WTC11 (cell line): ENCODE measurements at regions not wholly inside any gene's neighbourhood (a gene's known extent, or its start where the extent isn't known, plus 50 kb on each side); places are given as distances from the start of the nearest gene placed in this dataset.
A peak's percentile ranks its signal among the peaks of the same experiment; 100 is the strongest.

Experiments used
- ATAC-seq: fragments of 200-7000 bp; cut with Tn5 transposase; 2 replicates; pipeline ENCODE4 v1.10.0; 2021; ENCODE audit warnings: mild to moderate bottlenecking, moderate library complexity
- CTCF ChIA-PET: fragments of 300-600 bp; sonication (Branson Sonifier 250); formaldehyde crosslinking; loops from one replicate; lab custom pipeline; 2021; ENCODE audit warnings: antibody characterized with exemption; lab: Charles Lee
- POLR2A ChIA-PET: fragments of 350-600 bp; sonication (Branson Sonifier 250); formaldehyde crosslinking; loops from one replicate; lab custom pipeline; 2021; ENCODE audit warnings: antibody characterized with exemption; lab: Charles Lee
- DNase-seq: peaks from one replicate; pipeline ENCODE4 v3.0.0; 2021; ENCODE audit warnings: low spot score
- H3K27ac Mint-ChIP-seq: 2 replicates; pipeline ENCODE4 v1.8.0; 2021; ENCODE audit warnings: mixed read lengths
- H3K27me3 Mint-ChIP-seq: 2 replicates; pipeline ENCODE4 v1.8.0; 2021; ENCODE audit warnings: low read depth, mild to moderate bottlenecking, moderate library complexity, mixed read lengths
- H3K36me3 Mint-ChIP-seq: 2 replicates; pipeline ENCODE4 v1.8.0; 2021; ENCODE audit warnings: mixed read lengths
- H3K4me1 Mint-ChIP-seq: 2 replicates; pipeline ENCODE4 v1.8.0; 2022; ENCODE audit warnings: mixed read lengths
- H3K4me3 Mint-ChIP-seq: 2 replicates; pipeline ENCODE4 v1.8.0; 2021; ENCODE audit warnings: mild to moderate bottlenecking, moderate library complexity, mixed read lengths
- H3K9me3 Mint-ChIP-seq: 2 replicates; pipeline ENCODE4 v1.8.0; 2021; ENCODE audit warnings: mixed read lengths
- CBFB ChIP-seq: sonication (generic); formaldehyde crosslinking; IDR thresholded peaks from 2 replicates; pipeline ENCODE4 v1.8.1; 2022; ENCODE audit warnings: mild to moderate bottlenecking, low read depth, missing genetic modification reagents
- EMX1 ChIP-seq: fragments of 250-450 bp; sonication (Bioruptor Pico); IDR thresholded peaks from 2 replicates; pipeline ENCODE4 v1.8.0; 2021; ENCODE audit warnings: mild to moderate bottlenecking
- SP1 ChIP-seq: sonication (generic); formaldehyde crosslinking; conservative IDR thresholded peaks from 2 replicates; pipeline ENCODE4 v1.8.1; 2022; ENCODE audit warnings: missing genetic modification reagents
- TEAD4 ChIP-seq: sonication (generic); formaldehyde crosslinking; IDR thresholded peaks from 2 replicates; pipeline ENCODE4 v1.8.0; 2022; ENCODE audit warnings: mild to moderate bottlenecking, missing genetic modification reagents
- ZNF671 ChIP-seq: fragments of 250-450 bp; sonication (Bioruptor Pico); IDR thresholded peaks from 2 replicates; pipeline ENCODE4 v1.8.0; 2021; ENCODE audit warnings: mild to moderate bottlenecking
- TF ChIP-seq, protein P1 (sequence below): sonication (generic); formaldehyde crosslinking; conservative IDR thresholded peaks from 2 replicates; pipeline ENCODE4 v1.8.1; 2022; ENCODE audit warnings: mild to moderate bottlenecking, missing genetic modification reagents
- TF ChIP-seq, protein P2 (sequence below): fragments of 250-450 bp; sonication (Bioruptor Pico); IDR thresholded peaks from 2 replicates; pipeline ENCODE4 v1.9.0; 2021; ENCODE audit warnings: mild to moderate bottlenecking
- TF ChIP-seq, protein P3 (sequence below): sonication (generic); formaldehyde crosslinking; IDR thresholded peaks from 2 replicates; pipeline ENCODE4 v1.8.1; 2023; ENCODE audit warnings: mild to moderate bottlenecking, missing genetic modification reagents
- TF ChIP-seq, protein P4 (sequence below): sonication (generic); formaldehyde crosslinking; IDR thresholded peaks from 2 replicates; pipeline ENCODE4 v1.8.1; 2023; ENCODE audit warnings: mild to moderate bottlenecking, missing genetic modification reagents, borderline replicate concordance
- TF ChIP-seq, protein P5 (sequence below): fragments of 250-450 bp; sonication (Bioruptor Pico); conservative IDR thresholded peaks from 2 replicates; pipeline ENCODE4 v1.9.0; 2021; ENCODE audit warnings: mild to moderate bottlenecking
- TF ChIP-seq, protein P6 (sequence below): sonication (generic); formaldehyde crosslinking; IDR thresholded peaks from 2 replicates; pipeline ENCODE4 v1.8.1; 2023; ENCODE audit warnings: mild to moderate bottlenecking, missing genetic modification reagents, moderate library complexity
- TF ChIP-seq, protein P7 (sequence below): fragments of 250-450 bp; sonication (Bioruptor Pico); IDR thresholded peaks from 2 replicates; pipeline ENCODE4 v1.9.0; 2021; ENCODE audit warnings: moderate library complexity, mild to moderate bottlenecking, inconsistent platforms, borderline replicate concordance
- TF ChIP-seq, protein P8 (sequence below): sonication (generic); formaldehyde crosslinking; IDR thresholded peaks from 2 replicates; pipeline ENCODE4 v1.8.0; 2022; ENCODE audit warnings: mild to moderate bottlenecking, missing genetic modification reagents
- TF ChIP-seq, protein P9 (sequence below): sonication (generic); formaldehyde crosslinking; conservative IDR thresholded peaks from 2 replicates; pipeline ENCODE4 v1.8.1; 2023; ENCODE audit warnings: mild to moderate bottlenecking, low read depth, missing genetic modification reagents, moderate library complexity
- TF ChIP-seq, protein P10 (sequence below): sonication (generic); formaldehyde crosslinking; IDR thresholded peaks from 2 replicates; pipeline ENCODE4 v1.8.1; 2022; ENCODE audit warnings: mild to moderate bottlenecking, moderate library complexity, missing genetic modification reagents

DNA sequence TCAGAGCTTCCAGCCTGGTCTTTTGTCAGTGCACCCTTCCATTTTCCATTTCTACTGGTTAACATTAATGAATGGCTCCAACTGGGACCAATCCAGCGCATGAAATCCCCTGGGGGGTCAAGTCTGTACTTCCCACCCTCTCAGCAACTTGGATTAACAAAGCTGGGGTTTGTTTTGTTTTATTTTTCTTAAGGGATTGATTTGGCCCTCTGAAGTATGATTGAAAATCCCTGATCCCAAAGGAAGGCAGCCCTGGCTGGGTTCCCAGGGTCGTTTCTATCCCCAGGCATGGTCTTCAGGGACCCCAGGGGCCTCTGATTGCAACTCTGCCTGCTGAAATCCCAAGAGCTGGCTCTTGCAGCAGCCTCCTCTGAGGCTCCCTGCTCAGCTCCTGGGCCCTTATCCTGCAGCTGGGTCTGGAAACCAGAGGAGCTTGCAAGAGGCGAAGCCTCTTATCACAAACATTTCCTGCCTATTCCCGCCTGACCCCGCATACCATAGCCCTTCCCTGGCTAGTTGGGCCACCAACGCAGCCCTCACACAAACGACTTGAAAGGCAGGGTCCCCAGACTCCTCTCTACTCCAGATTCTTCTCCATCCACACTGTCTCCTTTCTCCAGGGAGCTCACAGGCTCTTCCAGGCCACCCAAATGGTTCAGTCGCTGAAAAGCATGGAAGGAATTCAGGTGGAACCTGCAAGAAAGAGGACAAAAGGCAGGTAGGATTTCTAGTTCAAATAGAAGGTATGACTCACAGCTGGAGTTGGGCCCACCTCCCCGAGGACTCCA is 109.7 kb upstream of the PKDCC start:
- ATAC-seq (peak; percentile 9), DNase-seq (peak; percentile 36)
- TF ChIP-seq, protein P1, sequence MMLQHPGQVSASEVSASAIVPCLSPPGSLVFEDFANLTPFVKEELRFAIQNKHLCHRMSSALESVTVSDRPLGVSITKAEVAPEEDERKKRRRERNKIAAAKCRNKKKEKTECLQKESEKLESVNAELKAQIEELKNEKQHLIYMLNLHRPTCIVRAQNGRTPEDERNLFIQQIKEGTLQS: no peak
- peak; percentile 54; the same call in 1 of the 2 replicates for TF ChIP-seq ZNF671 (CRISPR knock-in tag)
- TF ChIP-seq, protein P2, sequence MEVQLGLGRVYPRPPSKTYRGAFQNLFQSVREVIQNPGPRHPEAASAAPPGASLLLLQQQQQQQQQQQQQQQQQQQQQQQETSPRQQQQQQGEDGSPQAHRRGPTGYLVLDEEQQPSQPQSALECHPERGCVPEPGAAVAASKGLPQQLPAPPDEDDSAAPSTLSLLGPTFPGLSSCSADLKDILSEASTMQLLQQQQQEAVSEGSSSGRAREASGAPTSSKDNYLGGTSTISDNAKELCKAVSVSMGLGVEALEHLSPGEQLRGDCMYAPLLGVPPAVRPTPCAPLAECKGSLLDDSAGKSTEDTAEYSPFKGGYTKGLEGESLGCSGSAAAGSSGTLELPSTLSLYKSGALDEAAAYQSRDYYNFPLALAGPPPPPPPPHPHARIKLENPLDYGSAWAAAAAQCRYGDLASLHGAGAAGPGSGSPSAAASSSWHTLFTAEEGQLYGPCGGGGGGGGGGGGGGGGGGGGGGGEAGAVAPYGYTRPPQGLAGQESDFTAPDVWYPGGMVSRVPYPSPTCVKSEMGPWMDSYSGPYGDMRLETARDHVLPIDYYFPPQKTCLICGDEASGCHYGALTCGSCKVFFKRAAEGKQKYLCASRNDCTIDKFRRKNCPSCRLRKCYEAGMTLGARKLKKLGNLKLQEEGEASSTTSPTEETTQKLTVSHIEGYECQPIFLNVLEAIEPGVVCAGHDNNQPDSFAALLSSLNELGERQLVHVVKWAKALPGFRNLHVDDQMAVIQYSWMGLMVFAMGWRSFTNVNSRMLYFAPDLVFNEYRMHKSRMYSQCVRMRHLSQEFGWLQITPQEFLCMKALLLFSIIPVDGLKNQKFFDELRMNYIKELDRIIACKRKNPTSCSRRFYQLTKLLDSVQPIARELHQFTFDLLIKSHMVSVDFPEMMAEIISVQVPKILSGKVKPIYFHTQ (CRISPR knock-in tag): no peak
- TF ChIP-seq, protein P3, sequence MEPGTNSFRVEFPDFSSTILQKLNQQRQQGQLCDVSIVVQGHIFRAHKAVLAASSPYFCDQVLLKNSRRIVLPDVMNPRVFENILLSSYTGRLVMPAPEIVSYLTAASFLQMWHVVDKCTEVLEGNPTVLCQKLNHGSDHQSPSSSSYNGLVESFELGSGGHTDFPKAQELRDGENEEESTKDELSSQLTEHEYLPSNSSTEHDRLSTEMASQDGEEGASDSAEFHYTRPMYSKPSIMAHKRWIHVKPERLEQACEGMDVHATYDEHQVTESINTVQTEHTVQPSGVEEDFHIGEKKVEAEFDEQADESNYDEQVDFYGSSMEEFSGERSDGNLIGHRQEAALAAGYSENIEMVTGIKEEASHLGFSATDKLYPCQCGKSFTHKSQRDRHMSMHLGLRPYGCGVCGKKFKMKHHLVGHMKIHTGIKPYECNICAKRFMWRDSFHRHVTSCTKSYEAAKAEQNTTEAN (CRISPR knock-in tag): no peak; the same call in 1 of the 2 replicates
- TF ChIP-seq, protein P4, sequence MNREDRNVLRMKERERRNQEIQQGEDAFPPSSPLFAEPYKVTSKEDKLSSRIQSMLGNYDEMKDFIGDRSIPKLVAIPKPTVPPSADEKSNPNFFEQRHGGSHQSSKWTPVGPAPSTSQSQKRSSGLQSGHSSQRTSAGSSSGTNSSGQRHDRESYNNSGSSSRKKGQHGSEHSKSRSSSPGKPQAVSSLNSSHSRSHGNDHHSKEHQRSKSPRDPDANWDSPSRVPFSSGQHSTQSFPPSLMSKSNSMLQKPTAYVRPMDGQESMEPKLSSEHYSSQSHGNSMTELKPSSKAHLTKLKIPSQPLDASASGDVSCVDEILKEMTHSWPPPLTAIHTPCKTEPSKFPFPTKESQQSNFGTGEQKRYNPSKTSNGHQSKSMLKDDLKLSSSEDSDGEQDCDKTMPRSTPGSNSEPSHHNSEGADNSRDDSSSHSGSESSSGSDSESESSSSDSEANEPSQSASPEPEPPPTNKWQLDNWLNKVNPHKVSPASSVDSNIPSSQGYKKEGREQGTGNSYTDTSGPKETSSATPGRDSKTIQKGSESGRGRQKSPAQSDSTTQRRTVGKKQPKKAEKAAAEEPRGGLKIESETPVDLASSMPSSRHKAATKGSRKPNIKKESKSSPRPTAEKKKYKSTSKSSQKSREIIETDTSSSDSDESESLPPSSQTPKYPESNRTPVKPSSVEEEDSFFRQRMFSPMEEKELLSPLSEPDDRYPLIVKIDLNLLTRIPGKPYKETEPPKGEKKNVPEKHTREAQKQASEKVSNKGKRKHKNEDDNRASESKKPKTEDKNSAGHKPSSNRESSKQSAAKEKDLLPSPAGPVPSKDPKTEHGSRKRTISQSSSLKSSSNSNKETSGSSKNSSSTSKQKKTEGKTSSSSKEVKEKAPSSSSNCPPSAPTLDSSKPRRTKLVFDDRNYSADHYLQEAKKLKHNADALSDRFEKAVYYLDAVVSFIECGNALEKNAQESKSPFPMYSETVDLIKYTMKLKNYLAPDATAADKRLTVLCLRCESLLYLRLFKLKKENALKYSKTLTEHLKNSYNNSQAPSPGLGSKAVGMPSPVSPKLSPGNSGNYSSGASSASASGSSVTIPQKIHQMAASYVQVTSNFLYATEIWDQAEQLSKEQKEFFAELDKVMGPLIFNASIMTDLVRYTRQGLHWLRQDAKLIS (CRISPR knock-in tag): no peak
- TF ChIP-seq, protein P5, sequence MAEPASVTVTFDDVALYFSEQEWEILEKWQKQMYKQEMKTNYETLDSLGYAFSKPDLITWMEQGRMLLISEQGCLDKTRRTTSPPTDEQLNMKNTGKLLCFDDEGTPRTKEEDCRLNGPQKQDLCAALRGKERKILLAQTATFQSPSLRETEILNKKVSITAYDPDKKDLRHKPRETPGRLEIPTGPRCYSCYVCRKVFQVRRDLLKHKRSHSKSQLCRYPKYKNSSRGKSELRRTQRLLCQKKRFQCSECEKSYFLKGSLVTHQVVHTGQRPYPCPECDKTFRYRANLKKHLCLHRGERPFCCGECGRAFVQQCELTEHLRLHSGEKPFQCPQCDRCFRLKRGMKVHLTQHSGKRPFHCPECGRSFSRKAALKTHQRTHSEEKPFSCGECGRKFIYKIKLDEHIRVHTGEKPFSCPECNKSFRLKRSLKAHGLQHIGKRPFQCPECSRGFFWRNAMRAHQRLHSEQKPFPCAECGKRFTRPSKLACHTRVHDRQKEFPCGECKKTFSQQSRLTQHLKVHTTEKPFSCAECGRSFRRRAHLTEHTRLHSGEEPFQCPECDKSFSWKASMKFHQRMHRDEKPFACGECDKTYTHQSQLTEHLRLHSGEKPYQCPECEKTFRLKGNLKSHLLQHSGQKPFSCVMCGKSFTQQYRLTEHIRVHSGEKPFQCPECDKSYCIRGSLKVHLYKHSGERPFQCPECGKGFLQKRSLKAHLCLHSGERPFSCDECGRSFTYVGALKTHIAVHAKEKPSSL (CRISPR knock-in tag): no peak
- TF ChIP-seq, protein P6, sequence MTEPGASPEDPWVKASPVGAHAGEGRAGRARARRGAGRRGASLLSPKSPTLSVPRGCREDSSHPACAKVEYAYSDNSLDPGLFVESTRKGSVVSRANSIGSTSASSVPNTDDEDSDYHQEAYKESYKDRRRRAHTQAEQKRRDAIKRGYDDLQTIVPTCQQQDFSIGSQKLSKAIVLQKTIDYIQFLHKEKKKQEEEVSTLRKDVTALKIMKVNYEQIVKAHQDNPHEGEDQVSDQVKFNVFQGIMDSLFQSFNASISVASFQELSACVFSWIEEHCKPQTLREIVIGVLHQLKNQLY (CRISPR knock-in tag): no peak
- TF ChIP-seq, protein P7, sequence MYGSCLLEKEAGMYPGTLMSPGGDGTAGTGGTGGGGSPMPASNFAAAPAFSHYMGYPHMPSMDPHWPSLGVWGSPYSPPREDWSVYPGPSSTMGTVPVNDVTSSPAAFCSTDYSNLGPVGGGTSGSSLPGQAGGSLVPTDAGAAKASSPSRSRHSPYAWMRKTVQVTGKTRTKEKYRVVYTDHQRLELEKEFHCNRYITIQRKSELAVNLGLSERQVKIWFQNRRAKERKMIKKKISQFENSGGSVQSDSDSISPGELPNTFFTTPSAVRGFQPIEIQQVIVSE (CRISPR knock-in tag): no peak
- no peak for TF ChIP-seq TEAD4 (CRISPR knock-in tag)
- TF ChIP-seq, protein P8, sequence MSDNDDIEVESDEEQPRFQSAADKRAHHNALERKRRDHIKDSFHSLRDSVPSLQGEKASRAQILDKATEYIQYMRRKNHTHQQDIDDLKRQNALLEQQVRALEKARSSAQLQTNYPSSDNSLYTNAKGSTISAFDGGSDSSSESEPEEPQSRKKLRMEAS (CRISPR knock-in tag): no peak
- TF ChIP-seq EMX1: no peak
- TF ChIP-seq CBFB: no peak
- TF ChIP-seq, protein P9, sequence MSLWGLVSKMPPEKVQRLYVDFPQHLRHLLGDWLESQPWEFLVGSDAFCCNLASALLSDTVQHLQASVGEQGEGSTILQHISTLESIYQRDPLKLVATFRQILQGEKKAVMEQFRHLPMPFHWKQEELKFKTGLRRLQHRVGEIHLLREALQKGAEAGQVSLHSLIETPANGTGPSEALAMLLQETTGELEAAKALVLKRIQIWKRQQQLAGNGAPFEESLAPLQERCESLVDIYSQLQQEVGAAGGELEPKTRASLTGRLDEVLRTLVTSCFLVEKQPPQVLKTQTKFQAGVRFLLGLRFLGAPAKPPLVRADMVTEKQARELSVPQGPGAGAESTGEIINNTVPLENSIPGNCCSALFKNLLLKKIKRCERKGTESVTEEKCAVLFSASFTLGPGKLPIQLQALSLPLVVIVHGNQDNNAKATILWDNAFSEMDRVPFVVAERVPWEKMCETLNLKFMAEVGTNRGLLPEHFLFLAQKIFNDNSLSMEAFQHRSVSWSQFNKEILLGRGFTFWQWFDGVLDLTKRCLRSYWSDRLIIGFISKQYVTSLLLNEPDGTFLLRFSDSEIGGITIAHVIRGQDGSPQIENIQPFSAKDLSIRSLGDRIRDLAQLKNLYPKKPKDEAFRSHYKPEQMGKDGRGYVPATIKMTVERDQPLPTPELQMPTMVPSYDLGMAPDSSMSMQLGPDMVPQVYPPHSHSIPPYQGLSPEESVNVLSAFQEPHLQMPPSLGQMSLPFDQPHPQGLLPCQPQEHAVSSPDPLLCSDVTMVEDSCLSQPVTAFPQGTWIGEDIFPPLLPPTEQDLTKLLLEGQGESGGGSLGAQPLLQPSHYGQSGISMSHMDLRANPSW (CRISPR knock-in tag): no peak
- TF ChIP-seq, protein P10, sequence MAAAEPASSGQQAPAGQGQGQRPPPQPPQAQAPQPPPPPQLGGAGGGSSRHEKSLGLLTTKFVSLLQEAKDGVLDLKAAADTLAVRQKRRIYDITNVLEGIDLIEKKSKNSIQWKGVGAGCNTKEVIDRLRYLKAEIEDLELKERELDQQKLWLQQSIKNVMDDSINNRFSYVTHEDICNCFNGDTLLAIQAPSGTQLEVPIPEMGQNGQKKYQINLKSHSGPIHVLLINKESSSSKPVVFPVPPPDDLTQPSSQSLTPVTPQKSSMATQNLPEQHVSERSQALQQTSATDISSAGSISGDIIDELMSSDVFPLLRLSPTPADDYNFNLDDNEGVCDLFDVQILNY (CRISPR knock-in tag): no peak
- TF ChIP-seq SP1 (CRISPR knock-in tag): 0 out of 2 replicates have a peak, but pooled peaks have one; percentile 22
- Mint-ChIP-seq H3K27ac (peak overlapping the region; percentile 92), H3K36me3 (no peaks in the 10 kb centered on the region), H3K4me1 (peaks cover 78% of the 10 kb centered on the region), H3K27me3 (no peaks in the 10 kb centered on the region; the same call in 1 of the 2 replicates), H3K9me3 (no peaks in the 10 kb centered on the region), H3K4me3 (no peak overlapping the region; the same call in 1 of the 2 replicates)
- CTCF ChIA-PET: interaction anchor here (0.5 to 3.3 kb wide), 24 partner anchors 10 to 157 kb away, joined by 3 to 36 read pairs (median 3); partner anchors contain the start of gene PKDCC
- POLR2A ChIA-PET: interaction anchor here (0.6 to 3.9 kb wide), 8 partner anchors 10 to 139 kb away, joined by 3 to 28 read pairs (median 4); partner anchors contain the start of gene PKDCC
